GM12874 (cell line): ENCODE measurements at regions not wholly inside any gene's neighbourhood (a gene's known extent, or its start where the extent isn't known, plus 50 kb on each side); places are given as distances from the start of the nearest gene placed in this dataset.

ENCODE experiments used
- CTCF ChIP-seq: IDR thresholded peaks from 2 replicates; pipeline ENCODE4 v1.5.1; 2011; ENCODE audit warnings: low read depth, mild to moderate bottlenecking, control low read depth, low read length, moderate library complexity; ENCODE audit not compliant: insufficient read depth

DNA sequence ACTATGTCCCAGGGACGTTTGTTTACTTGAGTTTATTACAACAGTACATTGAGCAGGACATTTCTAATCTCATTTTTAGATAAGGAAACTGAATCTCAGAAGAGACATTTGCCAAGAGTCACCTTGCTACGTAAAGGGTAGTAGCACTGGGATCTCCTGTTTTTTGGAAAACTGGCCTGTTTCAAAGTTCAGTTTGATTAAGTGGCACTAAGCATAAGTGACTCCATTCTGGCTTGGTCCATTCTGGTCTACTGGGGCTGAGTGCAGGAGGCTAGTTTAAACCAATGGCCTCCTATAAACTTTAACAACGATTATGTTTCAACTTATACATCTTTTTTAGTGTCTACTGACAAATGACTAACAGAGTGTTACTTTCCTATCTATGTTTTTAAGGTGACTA is 382.5 kb downstream of the ANKRD50 start:
- no peak for TF ChIP-seq CTCF

DNA sequence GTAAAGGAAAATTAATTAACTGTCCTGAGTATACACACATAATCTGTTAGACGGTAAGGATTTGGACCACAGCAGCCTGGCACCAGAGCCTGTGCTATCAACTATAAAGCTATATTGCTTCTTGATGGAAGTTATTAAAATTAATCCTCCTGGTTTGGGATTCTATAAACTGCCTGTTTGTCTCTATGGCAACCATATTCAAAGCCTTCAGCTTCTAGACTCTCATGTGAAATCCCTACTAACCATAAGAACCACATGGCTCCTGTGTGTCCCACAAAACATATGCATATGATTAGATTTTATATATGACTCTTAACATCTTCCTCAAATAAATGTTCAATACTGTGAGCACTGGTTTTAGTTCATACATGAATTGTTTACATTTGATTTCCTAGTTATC is 380.8 kb downstream of the ANKRD50 start:
- TF ChIP-seq CTCF: no peak

GRCh38 chr4:124333466-124333865 is 379.1 kb downstream of the ANKRD50 start:
- no peak for TF ChIP-seq CTCF

- peak; percentile 21; the same call in 1 of the 2 replicates for TF ChIP-seq CTCF
These were observed 378.4 kb downstream of the ANKRD50 start for GRCh38 chr4:124334119-124334518.

DNA sequence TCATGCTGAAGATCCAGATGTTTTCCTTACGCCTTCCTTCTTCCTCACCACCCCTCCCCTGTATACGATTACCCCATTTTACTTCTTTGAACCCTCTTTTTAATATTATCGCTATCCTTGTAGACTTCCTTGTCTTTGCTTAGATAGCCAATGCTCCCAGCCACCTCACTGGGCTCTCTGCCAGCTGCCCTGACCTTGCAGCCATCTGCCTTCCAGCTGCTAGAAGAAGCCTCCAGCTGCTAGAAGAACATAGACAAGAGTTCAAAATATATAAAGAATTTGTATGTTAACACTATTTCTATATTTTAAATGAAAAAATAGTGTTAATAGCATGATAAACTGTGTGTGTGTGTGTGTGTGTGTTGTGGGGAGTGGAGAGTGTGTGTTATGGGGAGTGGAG is 374.7 kb downstream of the ANKRD50 start:
- TF ChIP-seq CTCF: no peak

DNA sequence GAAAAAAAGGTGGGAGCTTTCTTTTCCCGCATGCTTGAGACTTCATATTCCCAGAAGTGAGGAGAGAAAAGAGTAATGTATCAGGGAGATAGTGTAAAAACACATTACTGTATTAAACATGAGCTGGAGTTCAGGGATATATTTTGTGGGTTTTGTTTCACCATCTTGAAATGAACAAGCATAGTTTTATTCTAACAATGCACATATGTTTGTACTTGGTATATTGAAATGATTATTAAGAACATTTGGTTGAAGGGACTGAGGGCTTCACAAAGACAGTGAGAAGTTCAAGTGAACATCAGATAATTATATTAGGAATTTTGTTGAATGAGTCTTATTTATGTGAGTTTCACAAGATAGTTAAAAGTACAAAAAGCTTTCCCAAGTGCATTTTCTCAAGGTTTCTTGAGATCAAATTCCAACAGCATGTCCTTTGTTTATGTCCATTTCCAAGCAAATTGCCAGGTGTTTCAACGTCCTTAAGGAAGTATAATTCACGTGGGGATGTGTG is 368.8 kb downstream of the ANKRD50 start:
- TF ChIP-seq CTCF: no peak

DNA sequence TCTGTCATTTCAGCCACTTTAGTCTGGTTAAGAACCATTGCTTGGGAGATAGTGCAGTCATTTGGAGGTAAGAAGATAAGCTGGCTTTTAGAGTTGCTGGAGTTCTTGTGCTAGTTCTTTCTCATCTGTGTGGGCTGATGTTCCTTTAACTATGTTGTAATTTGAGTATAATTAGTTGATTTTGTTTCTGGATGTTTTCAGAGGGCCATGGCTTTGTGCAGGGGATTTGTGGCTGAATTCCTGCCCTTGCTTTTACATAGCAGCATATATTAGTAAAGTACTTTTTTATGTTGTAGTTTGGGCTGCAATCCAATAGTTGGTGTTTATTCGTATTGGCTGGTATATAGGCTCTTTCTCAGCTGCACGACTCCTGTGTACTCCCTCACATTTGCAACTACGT is 339.6 kb downstream of the ANKRD50 start:
- TF ChIP-seq CTCF: no peak

DNA sequence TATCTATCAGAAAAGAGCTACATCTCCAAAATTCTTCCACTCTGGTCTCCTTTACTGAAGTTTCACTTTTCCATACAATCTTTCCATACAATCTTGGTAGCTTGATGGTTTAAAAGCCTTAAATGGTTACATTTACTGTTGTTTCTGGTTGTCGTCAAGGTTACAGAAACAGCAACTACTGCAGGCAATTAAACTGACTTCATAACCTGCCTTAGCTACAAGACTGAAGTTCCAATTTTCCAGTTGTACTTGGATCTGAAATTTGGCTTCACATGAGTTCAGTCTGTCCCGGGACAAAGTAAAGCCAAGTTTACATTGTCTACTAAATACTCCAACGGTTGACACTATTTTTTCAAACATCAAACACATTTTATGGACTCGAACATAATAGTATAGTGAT is 326.4 kb downstream of the ANKRD50 start:
- TF ChIP-seq CTCF: no peak
